ENCODE measurements at regions not wholly inside any gene's neighbourhood (a gene's known extent, or its start where the extent isn't known, plus 50 kb on each side); places are given as distances from the start of the nearest gene placed in this dataset.

DNA sequence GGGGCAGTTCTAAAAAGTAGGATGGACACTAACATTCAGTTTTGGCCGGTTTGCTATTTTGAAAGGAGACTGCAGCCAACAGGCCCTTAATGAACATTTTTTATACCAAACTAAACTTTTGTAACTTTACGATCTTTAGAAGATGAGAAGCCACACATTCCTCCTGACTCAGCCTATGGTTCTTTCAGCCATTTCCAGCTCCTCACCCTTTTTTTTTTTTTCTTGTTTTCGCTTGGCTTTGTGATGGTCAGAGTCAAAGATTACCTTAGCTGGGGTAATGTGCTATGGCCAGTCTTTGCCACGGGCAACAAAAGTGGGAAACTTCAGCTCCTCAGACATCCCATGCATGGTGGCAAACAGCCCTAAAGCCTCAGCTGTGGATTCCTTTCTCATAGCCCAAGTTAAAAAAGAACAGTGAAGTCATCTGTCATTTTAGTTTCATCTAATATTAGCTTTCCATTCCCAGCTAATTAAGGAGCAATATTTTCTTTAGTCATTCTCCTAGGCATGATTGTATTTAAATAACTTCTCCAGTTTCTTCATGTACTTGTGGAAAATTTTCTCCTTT lies 368.7 kb downstream of the MFSD1 start:
- Histone ChIP-seq H3K4me1 (ENCODE audit: control insufficient read depth, low read length) (no peaks in the 10 kb centered on the region), H3K27ac (ENCODE audit: low read depth, low read length) (no peak overlapping the region), H3K4me3 (ENCODE audit: low read length) (no peak overlapping the region), H3K79me2 (ENCODE audit: control insufficient read depth, low read length) (no peaks in the 10 kb centered on the region), H3K9me2 (replicated peaks; ENCODE audit: control insufficient read depth, low read length) (no peaks in the 10 kb centered on the region), H3F3A (ENCODE audit: control insufficient read depth, insufficient read depth) (no peaks in the 10 kb centered on the region), H3K4me2 (ENCODE audit: low read length) (no peak overlapping the region), H3K9me3 (ENCODE audit: control insufficient read depth, insufficient read depth, low read length) (no peaks in the 10 kb centered on the region), H3K27me3 (ENCODE audit: control insufficient read depth, low read length) (no peaks in the 10 kb centered on the region), H3K36me3 (ENCODE audit: control insufficient read depth, low read length) (no peaks in the 10 kb centered on the region), H4K20me1 (ENCODE audit: control insufficient read depth, insufficient read depth, low read depth, low read length) (no peaks in the 10 kb centered on the region)
- TF ChIP-seq EZH2phosphoT487 (IDR thresholded peaks at IDR 0.05; ENCODE audit: borderline replicate concordance, low read length): no peak
- TF ChIP-seq, protein P1, sequence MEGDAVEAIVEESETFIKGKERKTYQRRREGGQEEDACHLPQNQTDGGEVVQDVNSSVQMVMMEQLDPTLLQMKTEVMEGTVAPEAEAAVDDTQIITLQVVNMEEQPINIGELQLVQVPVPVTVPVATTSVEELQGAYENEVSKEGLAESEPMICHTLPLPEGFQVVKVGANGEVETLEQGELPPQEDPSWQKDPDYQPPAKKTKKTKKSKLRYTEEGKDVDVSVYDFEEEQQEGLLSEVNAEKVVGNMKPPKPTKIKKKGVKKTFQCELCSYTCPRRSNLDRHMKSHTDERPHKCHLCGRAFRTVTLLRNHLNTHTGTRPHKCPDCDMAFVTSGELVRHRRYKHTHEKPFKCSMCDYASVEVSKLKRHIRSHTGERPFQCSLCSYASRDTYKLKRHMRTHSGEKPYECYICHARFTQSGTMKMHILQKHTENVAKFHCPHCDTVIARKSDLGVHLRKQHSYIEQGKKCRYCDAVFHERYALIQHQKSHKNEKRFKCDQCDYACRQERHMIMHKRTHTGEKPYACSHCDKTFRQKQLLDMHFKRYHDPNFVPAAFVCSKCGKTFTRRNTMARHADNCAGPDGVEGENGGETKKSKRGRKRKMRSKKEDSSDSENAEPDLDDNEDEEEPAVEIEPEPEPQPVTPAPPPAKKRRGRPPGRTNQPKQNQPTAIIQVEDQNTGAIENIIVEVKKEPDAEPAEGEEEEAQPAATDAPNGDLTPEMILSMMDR (IDR thresholded peaks at IDR 0.05; ENCODE audit: low read depth, low read length, poor library complexity, severe bottlenecking): no peak

DNA sequence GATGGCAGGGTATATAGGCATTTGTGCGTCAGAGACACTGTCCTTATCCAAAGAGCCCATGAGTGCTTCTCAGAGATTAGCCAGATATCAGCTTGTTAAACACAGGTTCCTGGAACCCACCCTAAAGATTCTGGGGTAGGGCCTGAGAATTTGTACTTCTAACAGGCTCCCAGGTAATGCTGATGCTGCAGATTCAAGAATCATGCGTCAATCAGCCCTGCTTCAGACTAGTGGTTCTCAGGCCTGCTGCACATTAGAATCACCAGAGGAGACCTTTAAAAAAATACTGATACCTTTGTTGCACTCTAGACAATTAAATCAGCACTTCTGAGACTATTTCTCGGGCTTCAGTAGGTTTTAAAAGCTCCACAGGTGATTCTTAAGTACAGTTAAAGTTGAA lies 369.5 kb downstream of the MFSD1 start:
- no peaks in the 10 kb centered on the region for H3F3A ChIP-seq (ENCODE audit: control insufficient read depth, insufficient read depth)
- TF ChIP-seq, protein P1 (IDR thresholded peaks at IDR 0.05; ENCODE audit: low read depth, low read length, poor library complexity, severe bottlenecking): no peak
- TF ChIP-seq EZH2phosphoT487 (IDR thresholded peaks at IDR 0.05; ENCODE audit: borderline replicate concordance, low read length): no peak
- H3K9me2 ChIP-seq (replicated peaks; ENCODE audit: control insufficient read depth, low read length): no peaks in the 10 kb centered on the region

DNA sequence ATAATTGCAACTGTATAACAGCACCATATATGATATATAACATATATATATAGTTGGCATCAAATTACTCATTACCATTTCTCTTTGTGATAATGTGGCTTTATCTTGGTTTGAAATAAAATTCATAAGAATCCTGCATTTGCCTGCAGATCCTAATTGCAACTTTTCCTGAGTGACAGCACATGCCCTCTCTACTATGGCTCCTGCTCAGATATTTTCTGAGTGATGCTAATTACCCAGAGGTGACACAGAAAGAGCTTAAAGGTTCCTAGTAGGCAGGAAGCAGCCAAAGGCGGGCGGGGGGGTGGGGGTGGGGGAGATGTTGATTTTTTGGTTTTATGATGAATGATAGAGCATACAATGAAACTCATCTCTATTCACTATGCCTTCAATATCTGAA lies 370.6 kb downstream of the MFSD1 start:
- H3K4me1 ChIP-seq (ENCODE audit: control insufficient read depth, low read length): no peaks in the 10 kb centered on the region
- no peaks in the 10 kb centered on the region for H3K9me3 ChIP-seq (ENCODE audit: control insufficient read depth, insufficient read depth, low read length)
- no peak overlapping the region for H3K4me3 ChIP-seq (ENCODE audit: low read length)
- no peaks in the 10 kb centered on the region for H3K9me2 ChIP-seq (replicated peaks; ENCODE audit: control insufficient read depth, low read length)
- H3K79me2 ChIP-seq (ENCODE audit: control insufficient read depth, low read length): no peaks in the 10 kb centered on the region
- no peaks in the 10 kb centered on the region for H4K20me1 ChIP-seq (ENCODE audit: control insufficient read depth, insufficient read depth, low read depth, low read length)
- TF ChIP-seq EZH2phosphoT487 (IDR thresholded peaks at IDR 0.05; ENCODE audit: borderline replicate concordance, low read length): no peak
- TF ChIP-seq, protein P1 (IDR thresholded peaks at IDR 0.05; ENCODE audit: low read depth, low read length, poor library complexity, severe bottlenecking): no peak
- H3K4me2 ChIP-seq (ENCODE audit: low read length): no peak overlapping the region
- no peaks in the 10 kb centered on the region for H3K27me3 ChIP-seq (ENCODE audit: control insufficient read depth, low read length)
- no peaks in the 10 kb centered on the region for H3K36me3 ChIP-seq (ENCODE audit: control insufficient read depth, low read length)
- H3K27ac ChIP-seq (ENCODE audit: low read depth, low read length): no peak overlapping the region
- H3F3A ChIP-seq (ENCODE audit: control insufficient read depth, insufficient read depth): no peaks in the 10 kb centered on the region

More for the DNA sequence above, 369.5 kb downstream of the MFSD1 start:
- H3K27me3 ChIP-seq (ENCODE audit: control insufficient read depth, low read length): no peaks in the 10 kb centered on the region
- no peak overlapping the region for H3K4me2 ChIP-seq (ENCODE audit: low read length)
- H3K9me3 ChIP-seq (ENCODE audit: control insufficient read depth, insufficient read depth, low read length): no peaks in the 10 kb centered on the region
- H3K4me3 ChIP-seq (ENCODE audit: low read length): no peak overlapping the region
- H3K79me2 ChIP-seq (ENCODE audit: control insufficient read depth, low read length): no peaks in the 10 kb centered on the region
- H3K36me3 ChIP-seq (ENCODE audit: control insufficient read depth, low read length): no peaks in the 10 kb centered on the region
- no peak overlapping the region for H3K27ac ChIP-seq (ENCODE audit: low read depth, low read length)
- H4K20me1 ChIP-seq (ENCODE audit: control insufficient read depth, insufficient read depth, low read depth, low read length): no peaks in the 10 kb centered on the region
- no peaks in the 10 kb centered on the region for H3K4me1 ChIP-seq (ENCODE audit: control insufficient read depth, low read length)

Measured in DOHH2 (cell line).